Prostate gland (tissue), 2 donors: ENCODE measurements at regions not wholly inside any gene's neighbourhood (a gene's known extent, or its start where the extent isn't known, plus 50 kb on each side); places are given as distances from the start of the nearest gene placed in this dataset.

ENCODE experiments used
- DNase-seq: peaks from one replicate; pipeline ENCODE4 v3.0.0-alpha.2; 2019; ENCODE audit warnings: low spot score
- H3K27ac ChIP-seq, 2 donors: fragments of 200-600 bp; sonication (generic); 2 replicates each; pipeline ENCODE4 v1.5.1; 2017 to 2019
- H3K27me3 ChIP-seq: fragments of 200-600 bp; sonication (generic); replicated peaks from 2 replicates; pipeline ENCODE4 v1.5.1; 2019; ENCODE audit not compliant: insufficient read depth
- H3K36me3 ChIP-seq, 2 donors: fragments of 200-600 bp; sonication (generic); 1 replicate in 1 of 2; 2 replicates in 1 of 2; pipeline versions ENCODE4 v1.5.1 to v1.8.1; 2017 to 2019
- H3K4me1 ChIP-seq: fragments of 200-600 bp; sonication (generic); replicated peaks from 2 replicates; pipeline ENCODE4 v1.5.1; 2019
- H3K4me3 ChIP-seq, 2 donors: fragments of 200-600 bp; sonication (generic); 2 replicates each; pipeline ENCODE4 v1.5.1; 2017 to 2019
- H3K9me3 ChIP-seq: fragments of 200-600 bp; sonication (generic); 2 replicates; pipeline ENCODE4 v1.5.1; 2017
- POLR2A ChIP-seq: fragments of 450-650 bp; IDR thresholded peaks from one replicate; pipeline ENCODE4 v1.6.1; 2016; ENCODE audit warnings: antibody characterized with exemption, mild to moderate bottlenecking
- POLR2AphosphoS5 ChIP-seq: sonication (generic); formaldehyde crosslinking; IDR thresholded peaks from one replicate; pipeline ENCODE4 v1.6.1; 2017; ENCODE audit warnings: antibody characterized with exemption
- WGBS: methylation state at CpG from one replicate; pipeline ENCODE4 v1.1.5; 2018; 5-methylcytosine and 5-hydroxymethylcytosine counted together
- intact Hi-C: fragments of 100-400 bp; cut with DNase I; formaldehyde crosslinking; loops from one replicate; pipeline ENCODE4 v1.14.2; 2022
- TF ChIP-seq, protein P1 (sequence below), 4 experiments: fragments of 200-600 bp in 2 of 4; fragments of 450-650 bp in 2 of 4; sonication (generic) in 2 of 4; IDR thresholded peaks; 1 replicate in 3 of 4; 2 replicates in 1 of 4; pipeline ENCODE4 v1.5.1; 2016 to 2019; ENCODE audit warnings: antibody characterized with exemption in 4 of 4, mild to moderate bottlenecking in 2 of 4, moderate library complexity in 2 of 4

DNA sequence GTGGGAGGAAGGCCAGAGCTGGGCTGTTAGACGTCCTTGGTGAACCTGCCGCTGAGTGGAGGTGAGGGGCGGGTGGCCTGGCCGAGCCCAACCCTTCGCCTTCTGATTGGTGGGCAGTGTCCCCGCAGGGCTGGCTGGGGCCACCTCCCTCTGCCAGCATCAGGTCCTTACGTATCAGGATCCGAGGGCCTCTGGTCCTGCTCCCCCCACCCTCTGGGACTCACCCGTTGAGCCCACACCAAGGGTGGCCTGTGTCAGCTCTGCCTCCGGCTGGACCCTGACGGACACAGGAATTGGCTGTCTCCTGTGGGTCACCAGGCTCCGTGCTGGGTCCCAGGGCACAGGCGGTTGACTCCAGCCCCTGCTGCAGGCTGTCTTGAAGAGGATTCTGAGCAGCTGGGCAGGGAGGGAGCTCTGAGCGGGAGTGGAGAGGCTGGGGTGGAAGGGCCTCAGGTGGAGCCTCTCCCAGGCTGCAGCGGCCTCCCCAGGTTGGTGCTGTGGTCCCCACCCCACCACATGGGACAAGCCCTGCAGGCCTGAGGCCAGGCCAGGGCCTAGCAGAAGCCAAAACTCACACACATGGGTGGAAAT, 58.4 kb upstream of the NKX1-1 start:
- WGBS: 82% methylated on average over 13 of the region's 15 CpGs
- no peak for DNase-seq
- peaks cover 12% of the 10 kb centered on the region for H3K27me3 ChIP-seq

DNA sequence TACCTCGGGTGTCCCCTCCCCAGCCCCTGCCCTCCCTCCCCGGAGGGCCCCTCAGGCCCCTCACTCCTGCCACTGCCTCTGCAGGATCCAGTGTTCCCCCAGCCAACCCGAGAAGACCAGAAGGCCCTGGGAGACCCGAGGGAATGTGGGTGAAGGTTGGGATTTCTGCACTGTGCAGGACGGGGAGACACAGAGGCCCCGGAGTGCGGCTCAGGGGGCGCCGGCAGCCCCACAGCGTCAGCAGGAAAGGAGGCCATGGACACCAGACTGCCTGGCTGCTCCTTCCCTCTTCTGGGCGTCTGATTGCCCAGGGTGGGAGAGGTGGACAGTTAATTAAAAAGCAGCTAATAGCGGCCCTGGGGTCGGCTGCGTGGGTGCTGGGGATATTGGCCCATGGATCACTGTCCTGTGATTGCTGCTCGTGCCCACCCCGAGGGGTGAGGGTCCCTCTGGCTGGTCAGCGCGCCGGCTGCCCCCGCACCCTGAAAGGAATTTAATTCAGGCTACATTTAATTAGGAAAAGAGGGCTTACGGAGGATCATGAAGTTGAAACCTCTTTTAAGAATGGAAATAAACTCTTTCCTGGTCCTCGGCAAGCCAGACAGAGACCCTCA, 57.8 kb upstream of the NKX1-1 start:
- TF ChIP-seq, protein P1, sequence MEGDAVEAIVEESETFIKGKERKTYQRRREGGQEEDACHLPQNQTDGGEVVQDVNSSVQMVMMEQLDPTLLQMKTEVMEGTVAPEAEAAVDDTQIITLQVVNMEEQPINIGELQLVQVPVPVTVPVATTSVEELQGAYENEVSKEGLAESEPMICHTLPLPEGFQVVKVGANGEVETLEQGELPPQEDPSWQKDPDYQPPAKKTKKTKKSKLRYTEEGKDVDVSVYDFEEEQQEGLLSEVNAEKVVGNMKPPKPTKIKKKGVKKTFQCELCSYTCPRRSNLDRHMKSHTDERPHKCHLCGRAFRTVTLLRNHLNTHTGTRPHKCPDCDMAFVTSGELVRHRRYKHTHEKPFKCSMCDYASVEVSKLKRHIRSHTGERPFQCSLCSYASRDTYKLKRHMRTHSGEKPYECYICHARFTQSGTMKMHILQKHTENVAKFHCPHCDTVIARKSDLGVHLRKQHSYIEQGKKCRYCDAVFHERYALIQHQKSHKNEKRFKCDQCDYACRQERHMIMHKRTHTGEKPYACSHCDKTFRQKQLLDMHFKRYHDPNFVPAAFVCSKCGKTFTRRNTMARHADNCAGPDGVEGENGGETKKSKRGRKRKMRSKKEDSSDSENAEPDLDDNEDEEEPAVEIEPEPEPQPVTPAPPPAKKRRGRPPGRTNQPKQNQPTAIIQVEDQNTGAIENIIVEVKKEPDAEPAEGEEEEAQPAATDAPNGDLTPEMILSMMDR (IDR thresholded peaks at IDR 0.05): no peak
- TF ChIP-seq POLR2A (no peak), POLR2AphosphoS5 (no peak)
- WGBS: 78% methylated on average over 22 of the region's 22 CpGs
- Histone ChIP-seq H3K4me3 (no peak overlapping the region), H3K27me3 (peaks cover 12% of the 10 kb centered on the region), H3K36me3 (no peaks in the 10 kb centered on the region), H3K27ac (no peak overlapping the region), H3K9me3 (no peaks in the 10 kb centered on the region), H3K4me1 (no peaks in the 10 kb centered on the region)
- intact Hi-C loops: no loop called here
- no peak for DNase-seq

More for the DNA sequence above, 58.4 kb upstream of the NKX1-1 start:
- TF ChIP-seq POLR2AphosphoS5 (no peak), POLR2A (no peak)
- TF ChIP-seq, protein P1 (IDR thresholded peaks at IDR 0.05): no peak
- no peaks in the 10 kb centered on the region for H3K36me3 ChIP-seq
- no peak overlapping the region for H3K4me3 ChIP-seq
- H3K27ac ChIP-seq: no peak overlapping the region
- intact Hi-C loops: no loop called here
- H3K4me1 ChIP-seq: no peaks in the 10 kb centered on the region
- H3K9me3 ChIP-seq: no peaks in the 10 kb centered on the region

DNA sequence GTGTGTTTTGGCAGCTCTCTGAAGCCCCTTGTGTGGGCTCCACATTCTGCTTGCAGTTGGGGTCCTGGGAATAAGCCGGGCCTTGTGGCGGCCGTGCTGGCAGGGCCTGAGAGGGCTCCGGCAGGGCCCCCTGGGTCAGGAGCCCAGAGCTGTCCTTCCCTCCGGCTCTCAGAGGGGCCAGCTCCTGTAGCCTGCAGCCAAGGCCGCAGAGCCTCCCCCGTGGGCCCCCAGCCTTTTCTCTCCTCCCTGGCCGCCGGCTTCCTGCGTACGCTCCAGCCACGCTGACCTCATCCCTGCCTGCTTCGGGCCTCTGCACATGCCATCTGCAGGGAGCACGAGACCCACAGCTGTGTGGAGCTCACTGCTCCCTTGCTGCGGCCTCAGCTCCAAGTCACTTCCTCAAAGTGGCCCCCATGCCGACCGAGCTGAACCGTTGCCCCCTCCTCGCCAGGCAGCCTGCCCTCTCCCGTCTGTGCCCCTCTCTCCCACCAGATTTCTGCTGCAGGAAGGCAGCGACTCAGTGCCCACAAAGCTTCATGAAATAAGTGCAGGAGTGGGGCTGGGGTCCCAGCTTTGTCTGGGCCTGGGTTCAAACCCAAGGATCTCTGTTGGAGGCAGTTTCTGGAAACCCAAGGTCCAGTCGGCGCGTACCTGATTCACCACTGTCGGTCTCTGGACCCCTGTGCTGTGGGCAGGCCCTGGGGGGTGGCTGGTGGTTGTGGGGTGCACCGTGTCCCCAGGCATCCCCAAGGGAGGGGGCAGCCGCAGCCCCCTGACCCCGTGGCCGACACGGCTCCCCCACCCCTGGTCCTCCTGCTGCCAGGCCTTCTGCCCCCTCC, 57.1 kb upstream of the NKX1-1 start:
- Histone ChIP-seq H3K27me3 (peaks cover 15% of the 10 kb centered on the region), H3K27ac (no peak overlapping the region), H3K9me3 (no peaks in the 10 kb centered on the region), H3K4me3 (no peak overlapping the region), H3K36me3 (no peaks in the 10 kb centered on the region), H3K4me1 (no peaks in the 10 kb centered on the region)
- no peak for TF ChIP-seq POLR2A
- TF ChIP-seq POLR2AphosphoS5: no peak
- TF ChIP-seq, protein P1 (IDR thresholded peaks at IDR 0.05): no peak
- no peak for DNase-seq
- 61% methylated on average over 27 of the region's 30 CpGs for WGBS
- intact Hi-C loops: no loop called here

DNA sequence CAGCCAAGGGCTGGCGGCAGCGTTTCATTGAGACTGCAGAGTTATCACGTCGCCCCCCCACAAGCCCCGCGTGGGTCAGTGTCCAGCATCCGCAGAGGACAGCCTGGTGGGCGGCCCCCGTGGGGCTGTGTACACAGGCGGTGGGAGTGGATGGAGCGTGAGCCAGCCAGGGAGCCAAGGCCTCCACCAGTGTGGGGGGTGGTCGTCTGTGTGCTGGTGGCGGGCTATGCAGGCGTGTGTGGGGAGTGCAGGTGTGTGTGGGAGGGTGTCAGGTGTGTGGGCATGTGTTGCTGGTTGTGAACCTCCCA, 56.5 kb upstream of the NKX1-1 start:
- Histone ChIP-seq H3K27me3 (peaks cover 15% of the 10 kb centered on the region), H3K4me3 (no peak overlapping the region)
- no peak for DNase-seq

More for the DNA sequence above, 56.5 kb upstream of the NKX1-1 start:
- H3K4me1 ChIP-seq: no peaks in the 10 kb centered on the region
- 63% methylated on average over 13 of the region's 14 CpGs for WGBS
- TF ChIP-seq, protein P1 (IDR thresholded peaks at IDR 0.05): no peak
- TF ChIP-seq POLR2AphosphoS5: no peak
- no peak overlapping the region for H3K27ac ChIP-seq
- no peaks in the 10 kb centered on the region for H3K9me3 ChIP-seq
- intact Hi-C loops: no loop called here
- no peaks in the 10 kb centered on the region for H3K36me3 ChIP-seq
